ENCODE measurements at regions not wholly inside any gene's neighbourhood (a gene's known extent, or its start where the extent isn't known, plus 50 kb on each side); places are given as distances from the start of the nearest gene placed in this dataset.

DNA sequence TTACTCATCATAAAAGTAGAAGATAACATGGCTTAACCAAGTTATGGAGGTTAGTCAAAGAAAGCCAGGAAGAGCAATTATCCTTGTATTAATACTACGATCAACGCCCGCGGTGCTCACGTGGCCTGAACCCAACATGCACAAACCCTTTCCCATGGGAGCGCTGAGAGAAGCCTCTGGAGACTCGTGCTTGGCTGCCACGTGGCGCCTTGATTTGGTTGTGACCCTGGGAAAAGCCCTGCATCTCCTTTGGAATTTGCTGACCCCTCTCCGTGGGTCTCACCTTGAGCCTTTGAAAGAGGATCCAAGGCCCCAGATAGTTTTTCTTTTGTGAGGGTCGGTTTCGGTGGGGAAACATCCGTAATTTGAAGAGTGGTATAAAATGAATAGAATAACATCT, 255.6 kb downstream of the DCDC2C start:
- TF ChIP-seq, protein P1, sequence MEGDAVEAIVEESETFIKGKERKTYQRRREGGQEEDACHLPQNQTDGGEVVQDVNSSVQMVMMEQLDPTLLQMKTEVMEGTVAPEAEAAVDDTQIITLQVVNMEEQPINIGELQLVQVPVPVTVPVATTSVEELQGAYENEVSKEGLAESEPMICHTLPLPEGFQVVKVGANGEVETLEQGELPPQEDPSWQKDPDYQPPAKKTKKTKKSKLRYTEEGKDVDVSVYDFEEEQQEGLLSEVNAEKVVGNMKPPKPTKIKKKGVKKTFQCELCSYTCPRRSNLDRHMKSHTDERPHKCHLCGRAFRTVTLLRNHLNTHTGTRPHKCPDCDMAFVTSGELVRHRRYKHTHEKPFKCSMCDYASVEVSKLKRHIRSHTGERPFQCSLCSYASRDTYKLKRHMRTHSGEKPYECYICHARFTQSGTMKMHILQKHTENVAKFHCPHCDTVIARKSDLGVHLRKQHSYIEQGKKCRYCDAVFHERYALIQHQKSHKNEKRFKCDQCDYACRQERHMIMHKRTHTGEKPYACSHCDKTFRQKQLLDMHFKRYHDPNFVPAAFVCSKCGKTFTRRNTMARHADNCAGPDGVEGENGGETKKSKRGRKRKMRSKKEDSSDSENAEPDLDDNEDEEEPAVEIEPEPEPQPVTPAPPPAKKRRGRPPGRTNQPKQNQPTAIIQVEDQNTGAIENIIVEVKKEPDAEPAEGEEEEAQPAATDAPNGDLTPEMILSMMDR (IDR thresholded peaks at IDR 0.05; ENCODE audit: insufficient read depth, missing control alignments): no peak
- no peak for DNase-seq (ENCODE audit: insufficient read length, low spot score)
- FAIRE-seq: no peak

DNA sequence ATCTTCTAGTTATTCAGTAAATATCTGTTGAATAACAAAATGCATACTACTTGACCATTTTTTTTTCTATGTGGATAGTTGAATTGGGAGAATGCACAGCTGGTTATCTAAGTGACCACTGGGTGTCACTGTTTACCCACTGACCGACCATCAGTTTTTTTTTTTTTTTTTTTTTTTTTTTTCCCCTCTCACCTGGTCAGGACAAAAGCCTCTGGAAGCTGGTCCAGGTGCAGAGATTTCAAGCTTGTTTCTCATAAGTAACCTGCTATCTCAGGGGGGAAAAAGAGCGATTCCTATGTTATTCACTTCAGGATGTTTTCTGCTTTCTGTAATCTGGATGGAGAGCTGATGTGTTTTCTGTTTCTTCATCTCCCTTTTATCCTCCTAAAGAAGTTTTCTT, 256.0 kb downstream of the DCDC2C start:
- FAIRE-seq: peak; percentile 51
- no peak for DNase-seq (ENCODE audit: insufficient read length, low spot score)
- TF ChIP-seq, protein P1 (IDR thresholded peaks at IDR 0.05; ENCODE audit: insufficient read depth, missing control alignments): peak; percentile 74

DNA sequence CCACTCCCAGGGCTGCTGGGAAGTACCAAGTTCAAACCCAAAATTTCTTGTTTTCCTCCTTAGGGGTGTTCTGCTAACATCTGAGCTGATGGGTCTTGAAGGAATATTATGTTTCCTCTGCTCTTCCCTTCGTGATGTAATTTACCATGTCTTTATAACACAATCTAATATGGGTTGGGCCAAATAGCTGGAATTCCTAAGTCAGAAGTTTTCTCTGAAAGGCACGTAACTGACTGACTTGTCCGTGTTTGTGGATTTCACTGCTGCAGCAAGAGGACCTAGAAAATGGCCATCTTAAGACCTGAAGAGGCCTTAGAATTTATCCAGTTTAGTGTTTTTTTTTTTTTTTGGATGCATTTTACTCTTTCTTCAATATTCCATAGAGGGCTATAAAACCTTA, 256.7 kb downstream of the DCDC2C start:
- TF ChIP-seq, protein P1 (IDR thresholded peaks at IDR 0.05; ENCODE audit: insufficient read depth, missing control alignments): no peak
- FAIRE-seq (no peak), DNase-seq (ENCODE audit: insufficient read length, low spot score) (no peak)

DNA sequence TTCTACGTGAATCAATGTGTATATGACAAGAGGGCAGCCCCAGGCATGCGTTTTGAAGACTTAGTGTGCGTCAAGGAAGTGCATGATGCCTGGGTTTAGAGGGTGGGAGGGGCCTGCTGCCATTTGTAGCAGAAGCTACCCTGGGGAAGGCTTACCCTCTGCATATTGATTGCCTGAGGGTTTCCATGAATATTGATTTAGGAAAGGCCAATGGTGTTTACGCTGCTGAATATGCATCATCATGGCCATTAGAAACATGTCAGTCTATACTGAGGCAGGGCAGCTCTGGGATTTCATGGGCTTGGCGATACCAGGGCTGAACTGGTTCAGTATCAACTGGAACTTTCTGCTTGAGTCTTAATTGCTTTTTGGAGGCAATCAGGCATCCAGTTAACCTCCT, 259.3 kb downstream of the DCDC2C start:
- DNase-seq (ENCODE audit: insufficient read length, low spot score): no peak
- FAIRE-seq: no peak
- TF ChIP-seq, protein P1 (IDR thresholded peaks at IDR 0.05; ENCODE audit: insufficient read depth, missing control alignments): no peak

DNA sequence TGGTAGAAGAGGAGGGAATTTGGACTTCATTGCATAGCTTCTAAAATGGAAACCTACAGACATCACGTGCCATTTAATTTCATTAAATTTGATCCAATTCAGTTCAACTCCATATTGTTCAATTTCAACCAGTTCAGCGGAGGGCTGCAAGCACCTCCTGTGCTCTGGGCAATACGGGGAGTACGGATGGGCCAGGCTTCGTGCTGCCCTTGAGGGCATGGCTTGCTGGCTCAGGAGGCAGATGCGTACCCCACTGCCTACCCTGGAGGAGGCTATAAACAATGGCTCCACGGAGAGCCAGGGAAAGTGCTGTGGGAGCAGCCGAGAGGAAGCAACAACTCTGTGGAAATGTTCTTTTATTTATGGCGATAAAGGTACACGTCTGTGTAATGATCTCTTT, 261.8 kb downstream of the DCDC2C start:
- TF ChIP-seq, protein P1 (IDR thresholded peaks at IDR 0.05; ENCODE audit: insufficient read depth, missing control alignments): no peak
- DNase-seq (ENCODE audit: insufficient read length, low spot score): no peak
- no peak for FAIRE-seq

DNA sequence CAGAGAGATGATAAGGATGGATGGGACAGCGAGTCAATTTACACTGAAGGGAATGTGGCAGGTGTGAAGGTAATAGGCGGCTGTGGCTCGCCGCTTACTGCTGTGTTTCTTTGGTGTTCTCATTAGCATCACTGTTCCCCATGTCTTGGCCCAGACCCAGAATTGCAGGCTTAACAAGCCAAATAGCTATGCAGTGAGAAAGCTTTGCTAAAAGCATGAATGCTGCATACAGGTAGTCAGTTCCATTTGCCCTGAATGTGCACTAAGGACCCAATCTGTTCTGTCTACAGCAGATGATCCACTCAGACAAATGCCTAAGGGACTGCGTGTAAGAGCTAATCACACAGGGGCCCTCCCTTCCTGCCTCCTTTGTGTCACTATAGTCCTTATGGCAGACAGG, 262.6 kb downstream of the DCDC2C start:
- no peak for FAIRE-seq
- DNase-seq (ENCODE audit: insufficient read length, low spot score): no peak
- TF ChIP-seq, protein P1 (IDR thresholded peaks at IDR 0.05; ENCODE audit: insufficient read depth, missing control alignments): no peak

DNA sequence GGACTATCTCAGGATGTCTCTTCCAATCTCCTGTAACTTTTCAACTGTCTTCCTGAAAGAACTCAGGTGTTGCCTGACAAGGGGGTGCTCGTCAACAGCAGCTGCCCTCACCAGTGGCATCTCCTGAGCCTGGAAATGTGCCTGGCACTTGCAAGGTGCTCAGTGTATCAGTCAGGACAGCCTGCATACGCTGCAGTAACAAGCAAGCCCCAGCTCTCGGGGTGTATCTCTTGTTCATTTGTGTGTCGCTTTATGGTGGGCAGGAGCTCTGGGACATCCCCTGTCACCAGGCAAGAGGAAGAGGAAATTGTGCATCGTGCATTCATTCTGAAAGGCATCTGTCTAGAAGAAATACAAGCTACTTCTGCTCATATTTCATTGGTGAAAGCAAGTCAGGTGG, 263.1 kb downstream of the DCDC2C start:
- DNase-seq (ENCODE audit: insufficient read length, low spot score) (no peak), FAIRE-seq (no peak)
- TF ChIP-seq, protein P1 (IDR thresholded peaks at IDR 0.05; ENCODE audit: insufficient read depth, missing control alignments): no peak

Measured in D721Med (cell line).